Stimulated activated CD8-positive, alpha-beta memory T cell treated with anti-CD3 and anti-CD28 coated beads, Interleukin-15, amount 100 ng/mL, for 4 hours (primary cell): ENCODE measurements at regions not wholly inside any gene's neighbourhood (a gene's known extent, or its start where the extent isn't known, plus 50 kb on each side); places are given as distances from the start of the nearest gene placed in this dataset.

ENCODE experiments used
- DNase-seq, 2 donors: peaks; one replicate each; pipeline ENCODE4 v3.0.0-alpha.2; 2020; ENCODE audit warnings: low read depth in 2 of 2

DNA sequence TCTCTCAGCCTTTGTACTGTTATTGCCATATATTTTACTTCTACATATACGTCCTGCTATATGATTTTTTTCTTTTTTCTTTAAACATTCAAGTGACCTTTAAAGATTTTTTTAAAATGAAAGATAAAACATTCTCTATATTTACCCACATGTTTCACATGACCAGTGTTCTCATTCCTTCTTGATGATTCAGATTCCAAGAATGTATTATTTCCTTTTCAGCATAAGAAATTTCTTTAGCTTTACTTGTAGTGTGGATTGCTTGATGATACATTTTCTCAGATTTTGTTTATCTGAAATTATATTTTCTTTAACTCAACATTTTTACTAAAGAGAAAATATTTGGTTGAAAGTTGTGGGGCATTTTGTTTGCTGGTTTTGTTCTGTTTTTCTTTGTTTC lies 792.1 kb downstream of the BRINP1 start:
- DNase-seq = no peak

DNA sequence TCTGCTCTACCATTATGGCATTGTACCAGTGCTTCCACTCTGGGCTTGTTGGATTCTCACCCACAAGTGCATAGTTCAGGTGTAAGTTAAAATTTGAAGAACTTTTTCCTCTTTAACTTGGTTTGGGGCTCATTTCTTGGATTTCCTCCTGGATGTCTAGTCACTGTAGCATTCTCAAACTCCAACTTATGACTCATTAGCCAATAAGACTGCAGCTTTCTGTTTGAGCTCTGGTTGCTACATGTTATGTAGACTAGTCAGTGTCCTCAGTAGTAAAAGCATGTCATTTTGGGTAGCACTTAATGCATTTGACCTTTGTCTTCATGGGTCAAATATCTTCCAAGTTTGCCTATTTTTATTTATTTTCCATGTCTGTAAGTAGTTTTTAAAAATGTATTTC lies 790.8 kb downstream of the BRINP1 start:
- no peak for DNase-seq

DNA sequence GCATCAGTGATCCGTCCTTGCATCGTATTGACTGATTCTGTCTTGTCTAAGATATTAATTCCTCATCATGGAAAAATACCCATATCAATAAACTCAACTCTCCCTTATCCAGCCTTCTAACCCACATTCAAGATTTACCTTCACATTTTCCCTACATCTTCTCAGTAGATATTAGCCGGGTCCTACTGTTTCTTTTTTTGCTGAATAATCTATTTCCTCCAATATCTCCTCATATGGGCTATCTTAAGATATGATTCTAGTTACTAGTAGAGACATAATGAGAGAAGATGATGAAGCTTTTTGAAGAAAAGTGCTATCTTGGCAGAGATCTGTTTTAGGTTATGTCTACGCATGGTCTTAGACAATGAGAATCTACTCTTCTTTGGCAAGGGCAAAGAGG lies 785.8 kb downstream of the BRINP1 start:
- no peak for DNase-seq

DNA sequence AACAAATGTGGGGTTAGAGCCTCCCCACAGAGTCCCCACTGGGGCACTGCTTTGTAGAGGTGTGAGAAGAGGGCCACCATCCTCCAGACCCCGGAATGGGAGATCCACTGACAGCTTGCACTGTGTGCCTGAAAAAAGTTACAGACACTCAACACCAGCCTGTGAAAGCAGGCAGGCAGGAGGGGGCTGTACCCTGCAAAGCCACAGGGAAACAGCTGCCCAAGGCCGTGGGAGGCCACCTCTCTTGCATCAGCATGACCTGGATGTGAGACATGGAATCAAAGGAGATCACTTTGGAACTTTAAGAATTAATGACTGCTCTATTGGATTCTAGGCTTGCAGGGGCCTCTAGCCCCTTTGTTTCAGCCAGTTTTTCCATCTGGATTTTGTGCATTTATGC lies 782.3 kb downstream of the BRINP1 start:
- no peak for DNase-seq

DNA sequence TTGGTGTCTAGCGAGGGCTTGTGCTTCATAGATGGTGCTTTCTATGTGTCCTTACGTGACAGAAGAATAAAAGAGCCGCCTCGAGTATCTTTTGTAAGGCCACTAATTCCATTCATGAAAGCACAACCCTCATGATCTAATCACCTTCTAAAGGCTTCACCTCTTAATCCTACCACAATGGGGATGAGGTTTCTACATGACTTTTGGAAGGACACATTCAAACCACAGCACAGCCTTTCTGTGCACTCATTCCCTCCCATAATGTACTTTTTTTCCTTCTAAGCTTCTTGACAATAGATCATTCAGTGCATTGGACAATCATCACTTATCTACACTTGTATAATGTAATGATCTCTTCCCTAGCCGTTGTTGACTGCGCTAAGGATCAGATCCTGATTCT lies 774.8 kb downstream of the BRINP1 start:
- DNase-seq = no peak

DNA sequence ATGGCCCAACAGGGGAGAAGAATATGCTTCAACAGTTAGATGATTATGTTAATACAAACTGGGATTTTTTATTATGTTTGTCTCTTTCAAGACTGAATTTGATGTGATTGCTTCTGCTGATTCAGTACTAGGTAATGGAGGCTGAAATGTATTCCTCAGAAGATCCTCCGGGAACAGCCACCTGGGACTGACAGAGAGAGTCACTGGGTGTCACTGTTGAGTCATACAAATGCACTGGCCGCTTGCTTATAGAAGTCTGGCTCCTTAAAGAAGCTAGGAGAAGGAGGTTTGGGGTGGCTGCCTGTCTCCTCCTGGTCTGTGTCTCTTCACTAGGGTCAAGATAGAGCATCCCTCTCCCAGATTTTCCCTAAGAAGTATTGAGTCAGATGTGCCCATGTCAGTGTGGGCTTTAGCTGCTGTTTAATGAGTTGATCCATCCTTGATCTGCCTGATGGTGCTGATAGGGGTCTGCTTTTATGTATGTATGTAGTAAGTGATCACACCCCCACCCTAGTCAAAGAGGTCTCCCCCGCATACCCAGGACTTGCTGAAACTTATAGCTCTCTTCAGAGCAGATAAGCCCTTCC lies 773.4 kb downstream of the BRINP1 start:
- DNase-seq = no peak

DNA sequence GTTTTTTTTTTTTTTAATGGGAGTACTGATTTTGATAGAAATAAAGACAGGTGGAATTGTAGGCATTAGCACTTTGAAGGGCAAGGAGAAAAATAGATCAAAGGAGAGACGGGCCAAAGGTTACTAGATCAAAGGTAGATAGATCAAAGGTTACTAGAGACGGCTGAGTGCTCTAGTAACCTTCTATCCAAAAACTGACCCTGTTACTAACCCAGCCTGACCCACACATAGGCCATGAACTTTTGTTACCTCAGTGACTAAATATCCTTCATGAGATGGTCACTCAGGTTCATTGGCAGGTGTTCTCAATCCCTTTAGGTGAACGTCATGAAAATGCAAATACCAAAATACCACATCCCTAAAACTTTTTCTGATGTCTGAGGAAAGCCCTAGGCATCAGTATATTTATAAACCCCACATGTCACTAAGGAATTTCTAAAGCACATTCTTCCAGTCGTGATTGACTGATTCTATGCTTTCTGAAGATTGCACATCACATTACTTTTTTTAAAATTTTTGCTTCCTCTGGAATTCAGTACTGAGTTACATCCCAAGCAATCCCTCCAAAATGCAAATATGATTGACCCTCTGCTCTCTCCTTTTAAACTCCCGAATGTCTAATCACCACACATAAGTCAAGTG lies 772.7 kb downstream of the BRINP1 start:
- no peak for DNase-seq

DNA sequence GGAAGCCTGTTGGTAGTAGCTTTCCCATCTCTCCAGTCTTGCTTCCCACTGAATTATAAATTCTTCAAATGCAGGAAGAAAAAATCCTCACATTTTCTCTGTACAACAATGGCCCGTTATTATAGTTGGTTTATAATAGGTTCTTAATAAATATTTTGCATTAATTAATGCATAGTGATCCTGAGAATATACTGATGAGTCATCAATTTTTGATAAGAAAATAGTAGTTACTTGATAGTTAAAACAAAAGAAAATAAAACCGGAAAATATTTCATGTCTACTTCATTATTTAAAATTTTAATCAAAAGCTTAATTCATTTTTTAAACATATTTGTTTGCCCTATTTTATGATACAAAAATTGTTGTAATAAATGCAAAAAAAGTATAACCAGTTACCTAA lies 762.6 kb downstream of the BRINP1 start:
- no peak for DNase-seq

DNA sequence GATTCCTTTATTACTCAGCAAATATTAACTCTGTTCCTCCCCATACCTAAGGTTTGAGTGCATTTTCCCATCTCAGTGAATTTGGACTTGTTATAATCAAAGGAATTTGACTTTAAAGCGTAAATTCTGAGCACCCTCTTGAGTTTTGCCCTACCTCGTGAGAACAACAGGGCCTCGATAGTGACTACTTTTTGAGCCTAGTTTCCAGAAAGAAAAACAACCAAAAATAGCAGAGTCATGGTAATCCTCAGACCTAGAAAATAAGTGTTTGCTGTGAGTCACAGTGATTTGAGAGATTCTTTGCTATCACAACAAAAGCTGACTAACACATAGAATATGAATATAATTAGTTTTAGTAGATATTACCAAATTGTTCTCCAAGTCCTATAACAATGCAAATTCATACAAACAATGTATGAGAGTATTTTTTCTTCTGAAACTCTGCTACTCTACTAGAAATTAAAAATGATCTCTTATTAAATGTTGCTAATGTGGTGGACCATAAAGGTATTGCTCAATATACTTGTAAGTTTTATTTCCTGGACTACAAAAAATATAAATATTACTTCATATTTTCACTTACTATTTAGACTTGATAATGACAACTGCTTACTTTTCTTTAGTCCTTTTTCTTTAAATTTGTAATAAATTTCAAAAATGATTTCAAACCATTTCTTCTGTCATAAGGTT lies 759.7 kb downstream of the BRINP1 start:
- DNase-seq = no peak

DNA sequence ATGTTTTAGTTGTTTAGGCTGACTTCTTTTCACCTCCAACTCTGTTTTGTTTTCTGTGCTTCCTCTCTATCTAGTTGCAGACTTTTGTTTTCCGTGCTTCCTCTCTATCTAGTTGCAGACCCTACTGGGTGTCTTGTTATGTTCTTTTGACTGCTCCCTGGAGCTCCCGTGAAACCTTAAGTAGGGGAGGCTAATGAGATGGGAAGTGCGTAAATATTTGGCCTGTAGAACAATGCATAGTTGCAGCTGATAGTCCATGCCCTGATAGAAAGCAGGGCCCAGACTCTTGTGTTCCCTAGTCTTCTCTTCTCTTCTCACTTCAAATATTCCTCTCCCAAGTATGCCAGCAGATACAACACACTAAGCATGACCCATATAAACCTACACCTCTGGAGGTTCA lies 757.0 kb downstream of the BRINP1 start:
- no peak for DNase-seq

DNA sequence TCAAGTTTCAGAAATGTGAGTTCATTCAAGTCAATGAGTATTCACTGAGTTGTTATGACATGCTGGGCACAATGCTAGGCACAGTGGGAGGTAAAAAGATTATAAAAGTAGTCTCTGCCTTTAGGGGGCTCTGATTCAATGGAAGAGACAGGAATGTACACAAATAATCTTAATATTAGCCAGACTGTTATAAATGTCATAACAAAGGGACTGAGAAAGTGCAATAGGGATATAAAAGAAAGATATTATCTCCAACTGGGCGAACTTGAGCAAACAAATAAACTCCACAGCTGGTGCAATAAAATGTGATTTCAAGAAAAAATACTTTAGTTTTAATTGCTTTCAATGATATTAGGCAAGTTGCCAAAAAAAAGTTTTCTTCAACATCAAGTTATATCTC lies 755.2 kb downstream of the BRINP1 start:
- no peak for DNase-seq

DNA sequence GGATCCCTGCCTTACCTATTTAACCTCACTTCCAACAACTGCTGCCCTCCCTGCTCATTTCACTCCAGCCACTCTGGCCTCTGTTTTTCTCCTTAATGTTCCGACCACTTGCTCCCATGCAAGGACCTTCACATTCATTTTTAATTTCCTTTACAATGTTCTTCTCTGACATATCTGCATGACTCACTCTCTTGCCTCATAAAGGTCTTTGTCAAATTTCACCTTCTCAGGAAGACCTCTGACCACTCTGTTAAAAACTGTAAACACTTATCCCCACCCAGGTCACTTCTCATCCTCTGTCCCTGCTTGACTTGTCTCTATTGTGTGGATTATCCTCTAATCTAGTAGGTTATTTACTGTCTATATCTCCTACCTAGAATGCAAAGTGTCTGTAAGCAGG lies 751.2 kb downstream of the BRINP1 start:
- DNase-seq = no peak

DNA sequence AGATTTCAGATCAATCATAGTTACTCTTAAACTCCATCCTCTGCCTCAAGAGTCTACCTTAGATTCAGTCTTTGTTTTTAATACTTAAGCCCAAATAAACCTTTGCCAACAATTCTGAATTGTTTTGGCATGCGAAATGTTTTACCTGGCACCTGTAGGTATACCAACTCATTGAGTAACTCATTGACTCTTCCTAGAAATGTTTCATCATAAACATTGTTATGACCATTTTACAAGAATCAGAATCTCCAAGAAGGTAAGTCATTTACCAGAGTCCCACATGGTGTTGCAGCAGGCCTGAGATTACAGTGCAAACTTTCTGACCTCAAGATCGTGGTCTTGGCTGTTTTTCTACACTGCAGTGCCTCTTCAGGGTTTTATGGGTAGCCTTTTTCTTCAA lies 750.4 kb downstream of the BRINP1 start:
- DNase-seq = no peak

DNA sequence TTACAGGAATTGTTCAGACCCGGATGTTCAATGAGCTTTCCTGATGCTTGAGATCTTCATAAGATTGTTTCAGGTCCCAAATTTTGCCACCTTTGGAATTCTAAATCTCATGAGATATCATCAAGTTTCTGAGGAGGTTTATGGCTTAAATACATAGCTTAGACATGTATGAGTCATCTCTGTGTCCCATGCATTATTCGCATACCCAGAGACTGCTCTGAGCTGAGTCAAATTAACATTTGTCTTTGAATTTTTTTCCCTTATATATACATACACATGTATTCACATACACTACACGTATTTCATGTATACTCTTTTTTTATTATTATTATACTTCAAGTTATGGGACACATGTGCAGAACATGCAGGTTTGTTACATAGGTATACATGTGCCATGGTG lies 744.6 kb downstream of the BRINP1 start:
- DNase-seq = no peak

DNA sequence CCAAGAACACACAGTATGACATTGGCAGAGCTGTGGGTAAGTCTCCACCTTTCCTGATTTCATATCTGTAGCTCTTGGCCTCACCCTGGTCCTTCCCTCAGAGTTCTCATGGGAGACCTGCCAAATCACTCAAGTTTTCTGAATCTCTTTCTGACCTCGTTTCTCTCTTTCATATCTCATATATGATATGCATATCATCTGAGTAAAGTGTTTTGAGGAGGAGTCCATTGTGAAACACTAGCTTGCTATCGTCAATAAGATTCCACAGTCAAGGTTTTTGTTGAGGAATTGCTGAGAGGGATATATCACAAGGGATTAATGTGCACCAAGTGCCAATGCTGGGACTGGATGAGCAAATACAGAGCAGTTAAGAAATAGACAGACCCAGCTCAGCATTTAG lies 739.2 kb downstream of the BRINP1 start:
- DNase-seq = no peak

DNA sequence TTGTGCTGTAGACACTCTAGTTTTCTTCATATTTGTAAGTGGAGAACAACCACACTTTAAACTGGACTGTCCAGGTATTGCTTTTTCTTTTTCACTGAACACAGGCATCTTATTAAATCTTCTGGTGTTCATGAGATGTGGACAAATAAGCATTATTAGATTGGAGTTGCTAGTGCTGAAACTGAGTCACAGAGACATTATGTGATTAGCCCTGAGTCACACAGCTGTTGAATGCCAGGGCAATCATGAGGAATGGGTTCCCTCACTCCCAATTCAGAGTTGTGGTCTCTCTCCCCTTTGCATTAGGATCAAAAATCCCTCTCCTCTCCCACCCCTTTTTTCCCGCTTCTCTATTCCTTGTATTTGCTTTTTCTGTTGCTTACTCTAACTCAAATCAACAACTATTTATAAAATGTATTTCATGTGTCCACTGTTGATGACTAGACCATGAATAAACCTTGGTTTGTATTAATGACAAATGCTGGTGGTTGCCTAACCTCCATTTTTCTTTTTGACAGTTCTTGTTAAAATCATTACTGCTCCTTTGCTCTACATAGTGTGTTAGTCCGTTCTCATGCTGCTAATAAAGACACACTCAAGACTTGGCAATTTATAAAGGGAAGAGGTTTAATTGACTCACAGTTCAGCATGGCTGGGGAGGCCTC lies 738.2 kb downstream of the BRINP1 start:
- no peak for DNase-seq

DNA sequence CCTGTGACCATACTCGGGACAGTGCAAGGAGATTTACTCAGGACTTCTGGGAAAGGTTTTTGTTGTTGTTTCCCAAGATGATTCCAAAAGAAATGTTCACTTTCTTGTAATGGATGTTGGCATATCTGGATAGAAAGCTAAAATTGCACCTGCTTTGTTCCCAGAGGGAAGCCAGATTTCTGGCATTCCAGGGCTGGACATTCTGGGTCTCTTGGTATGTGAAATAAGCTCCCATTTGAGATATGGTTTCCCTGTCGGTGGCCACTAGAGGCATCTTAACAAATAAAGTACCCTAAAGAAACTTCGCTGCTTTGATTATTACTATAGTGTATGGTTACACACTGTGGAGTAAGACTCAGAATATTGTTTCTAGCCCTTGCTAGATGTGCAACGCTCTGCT lies 737.3 kb downstream of the BRINP1 start:
- no peak for DNase-seq

DNA sequence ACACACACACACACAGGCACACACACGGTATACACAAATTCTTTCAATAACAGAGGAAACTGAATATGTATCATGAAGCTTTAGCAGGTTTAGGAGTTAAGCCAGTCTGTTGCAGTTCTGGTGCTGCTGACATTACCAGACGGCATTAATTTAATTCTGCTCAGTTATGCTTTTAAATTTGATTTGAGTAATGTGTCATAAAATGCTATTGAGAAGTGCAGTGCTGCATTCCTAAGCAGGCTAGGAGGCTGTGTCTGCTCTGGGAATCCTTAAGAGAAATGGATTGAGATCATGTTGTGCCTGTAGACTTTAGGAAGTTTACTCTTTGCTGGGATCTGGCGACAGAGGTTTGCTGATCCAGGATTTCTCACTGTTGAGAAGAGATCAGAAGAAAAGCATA lies 733.8 kb downstream of the BRINP1 start:
- no peak for DNase-seq

DNA sequence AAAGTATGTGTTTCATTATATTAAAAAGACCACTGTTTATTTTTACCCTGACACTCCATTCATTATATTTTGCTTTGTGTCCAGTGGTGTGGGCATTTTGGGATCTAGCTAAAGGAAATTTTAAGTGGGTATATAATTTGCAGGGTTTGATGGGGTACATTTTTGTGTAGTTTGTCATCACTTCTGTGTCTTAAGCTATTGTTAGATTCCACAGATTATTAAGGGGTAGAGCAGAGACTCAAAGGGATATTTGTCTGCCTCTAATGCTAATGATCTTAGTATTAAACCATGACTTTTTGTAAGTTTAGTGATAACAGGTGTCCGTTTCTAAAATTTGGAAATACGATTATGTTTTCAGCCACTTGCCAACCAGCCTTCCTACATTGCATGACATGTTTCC lies 731.6 kb downstream of the BRINP1 start:
- DNase-seq = no peak

DNA sequence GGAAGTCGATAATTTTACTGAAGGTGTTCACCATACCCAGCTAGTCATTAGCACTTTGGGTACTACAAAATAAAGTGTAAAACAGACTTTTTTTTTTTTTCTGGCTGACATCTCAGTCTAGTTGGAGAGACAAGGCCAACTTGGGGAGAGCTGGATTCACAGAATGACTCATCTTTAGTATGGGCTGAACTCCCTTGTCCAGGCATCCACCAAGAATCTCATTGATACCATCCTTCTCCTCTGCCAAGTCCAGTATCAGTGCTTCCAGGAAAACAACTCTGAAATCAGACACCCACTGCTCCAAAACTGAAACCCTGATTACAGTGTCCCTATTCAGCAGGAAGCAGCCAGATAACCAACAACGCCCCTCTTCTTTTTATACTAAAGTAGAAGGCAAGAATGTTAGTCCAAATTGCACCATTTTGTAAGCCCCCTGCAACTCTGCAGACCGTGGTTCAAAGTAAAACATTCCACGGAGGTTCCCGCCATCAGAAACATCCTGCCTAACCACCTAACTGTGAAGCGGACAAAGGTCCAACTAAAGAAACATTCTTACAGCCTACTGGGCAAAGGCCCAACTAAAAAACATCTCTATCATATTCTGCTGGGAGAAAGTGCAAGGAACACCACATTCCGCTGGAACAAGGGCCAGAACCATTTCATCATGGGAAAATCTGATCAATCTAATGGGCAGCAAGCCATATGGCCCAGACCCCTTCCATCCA lies 728.2 kb downstream of the BRINP1 start:
- no peak for DNase-seq

DNA sequence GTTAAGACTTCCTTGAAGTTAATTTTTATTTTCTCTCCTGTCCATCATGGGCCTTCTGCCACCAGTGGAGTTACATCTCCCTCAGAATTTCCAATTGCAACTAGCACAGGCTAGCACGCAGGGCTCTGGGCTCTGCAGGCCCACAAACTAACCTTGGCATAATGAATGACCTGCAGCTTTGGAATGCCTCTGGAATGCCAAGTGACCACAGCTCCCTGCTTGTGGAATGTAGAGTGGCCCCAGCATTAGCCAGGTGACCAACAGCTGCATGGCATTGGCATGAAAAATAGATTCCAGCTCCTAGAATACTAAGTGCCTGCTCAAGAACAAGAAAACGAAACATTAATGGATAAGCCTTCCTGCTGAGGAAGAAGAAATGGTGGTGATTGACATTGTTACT lies 726.1 kb downstream of the BRINP1 start:
- DNase-seq = no peak

DNA sequence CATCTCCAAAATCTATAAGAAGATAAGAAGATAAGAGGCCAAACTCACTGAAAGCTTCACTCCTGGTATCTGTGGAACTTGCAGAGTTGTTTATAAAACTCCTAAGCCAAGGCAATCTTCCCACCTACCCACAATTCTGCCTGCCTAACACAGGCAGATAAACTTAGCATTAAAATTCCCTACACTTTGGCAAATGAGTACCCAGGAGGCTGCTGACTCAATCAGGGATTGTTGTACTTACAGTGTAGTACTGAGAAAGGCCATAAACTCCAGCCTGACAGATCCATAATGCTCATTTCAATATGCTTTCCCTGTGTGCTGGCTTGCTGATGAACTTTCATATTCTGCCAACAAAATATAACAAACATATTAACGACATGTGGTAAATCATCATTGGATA lies 725.2 kb downstream of the BRINP1 start:
- DNase-seq = no peak
